GM18508 (cell line): ENCODE measurements at regions not wholly inside any gene's neighbourhood (a gene's known extent, or its start where the extent isn't known, plus 50 kb on each side); places are given as distances from the start of the nearest gene placed in this dataset.

Experiments used
- ATAC-seq: cut with Tn5 transposase; IDR thresholded peaks from one replicate; pipeline ENCODE4 v1.9.1; 2021; ENCODE audit warnings: moderate number of reproducible peaks; ENCODE audit not compliant: insufficient read depth, unreplicated experiment

DNA sequence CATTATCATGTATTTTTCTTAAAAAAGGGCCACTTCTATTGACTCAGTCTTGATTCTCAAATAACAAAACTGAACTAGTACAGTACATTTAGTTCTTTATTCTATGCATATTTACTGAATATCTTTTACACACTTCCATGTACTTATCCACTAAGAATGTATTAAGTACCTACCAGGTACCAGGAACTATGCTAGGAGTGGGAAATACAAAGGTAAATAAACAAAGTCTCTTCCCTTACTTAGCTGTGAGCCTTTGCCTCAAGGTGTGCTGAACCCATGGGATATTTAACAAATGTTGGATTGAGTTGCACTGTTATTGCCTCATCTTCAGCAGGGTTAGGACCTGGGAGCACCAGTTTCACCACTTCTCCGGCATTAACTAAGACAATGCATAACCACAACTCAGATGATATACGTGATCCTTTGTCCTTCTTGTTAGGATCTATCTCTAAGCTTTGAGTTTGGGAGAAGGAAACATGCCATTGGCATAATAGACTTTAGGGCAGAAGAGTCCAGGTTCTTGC is 533.9 kb downstream of the TFAP2B start:
- ATAC-seq, result no peak

- no peak for ATAC-seq
Observed at GRCh38 chr6:51360287-51360686, 541.6 kb downstream of the TFAP2B start.

- no peak for ATAC-seq
Observed at GRCh38 chr6:51365566-51365965, 546.9 kb downstream of the TFAP2B start.

GRCh38 chr6:51369485-51369884 is 550.8 kb downstream of the TFAP2B start:
- ATAC-seq, result no peak

DNA sequence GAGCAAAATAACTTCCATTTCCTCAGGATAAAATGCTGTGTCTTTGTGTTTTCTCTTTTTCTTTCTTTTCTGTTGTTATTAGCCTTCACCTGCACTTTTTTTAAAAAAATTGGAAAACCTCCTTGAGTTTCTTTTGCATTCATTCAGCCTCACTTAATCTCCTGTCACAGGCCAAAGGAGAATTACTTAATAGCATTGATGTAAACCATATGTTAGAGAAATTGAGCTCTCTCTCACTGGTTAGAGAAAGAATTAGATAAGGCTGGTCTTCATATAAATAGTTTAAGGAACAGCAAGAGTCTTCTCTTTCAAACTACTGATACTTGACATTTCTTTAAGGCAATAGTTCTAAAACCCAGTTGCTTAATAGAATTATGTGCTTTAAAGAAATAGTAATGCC is 564.2 kb downstream of the TFAP2B start:
- no peak for ATAC-seq

DNA sequence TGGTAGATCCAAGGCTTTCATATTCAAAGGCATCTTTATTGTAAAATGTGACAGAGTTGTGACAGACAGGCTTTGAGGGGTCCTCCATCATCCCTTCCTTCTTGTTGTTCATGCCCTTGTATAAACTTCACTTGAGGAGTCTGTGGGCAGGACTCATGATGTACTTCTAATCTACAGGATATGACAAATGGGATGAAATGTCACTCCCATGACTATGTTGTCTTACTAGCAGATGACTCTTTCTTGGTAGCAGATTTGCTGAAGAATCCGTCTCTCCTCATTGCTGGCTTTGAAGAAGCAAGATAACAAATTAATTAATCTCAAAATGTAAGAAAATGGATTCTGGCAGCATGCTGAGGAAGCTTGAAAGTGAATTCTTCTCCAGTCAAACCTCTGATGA is 566.1 kb downstream of the TFAP2B start:
- no peak for ATAC-seq

DNA sequence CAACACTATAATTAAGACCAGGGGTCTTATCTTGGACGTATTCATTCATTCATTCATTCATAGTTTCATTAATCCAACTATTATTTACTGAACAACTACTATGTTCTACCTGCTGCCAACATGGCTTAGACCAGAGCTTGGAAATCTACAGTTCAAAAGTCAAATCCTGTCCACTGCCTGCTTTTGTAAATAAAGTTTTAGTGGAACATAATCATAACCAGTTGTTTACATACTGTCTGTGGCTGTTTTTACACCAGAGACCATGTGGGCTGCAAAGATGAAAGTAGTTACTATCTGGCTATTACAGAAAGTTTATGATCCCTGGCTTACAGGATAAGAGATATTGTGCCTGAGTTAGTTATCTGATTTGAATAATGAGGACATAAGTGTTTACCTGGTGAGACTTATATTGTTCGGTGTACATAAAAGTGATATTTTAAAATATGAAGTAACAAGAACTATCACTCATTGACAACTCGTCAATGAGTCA is 567.7 kb downstream of the TFAP2B start:
- no peak for ATAC-seq

DNA sequence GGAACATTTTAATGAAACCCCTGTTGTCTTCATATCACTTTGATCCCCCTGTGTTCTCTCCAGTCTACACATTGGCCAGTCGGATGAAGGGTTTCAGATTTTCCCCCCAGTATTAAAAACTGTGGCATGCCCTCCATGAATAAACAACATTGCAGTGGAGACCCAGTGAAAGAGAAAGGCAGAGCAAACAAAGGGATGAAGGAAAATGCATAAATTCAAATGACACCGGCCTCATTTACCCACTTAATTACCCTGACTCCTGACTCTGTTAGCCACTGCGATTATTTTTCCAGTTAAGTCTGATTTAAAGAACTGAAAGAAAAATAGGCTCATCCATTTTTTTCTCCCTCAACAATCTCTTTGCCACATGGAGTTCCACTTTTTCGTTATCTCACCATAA is 569.2 kb downstream of the TFAP2B start:
- no peak for ATAC-seq

GRCh38 chr6:51394061-51394460 is 575.4 kb downstream of the TFAP2B start:
- no peak for ATAC-seq

- ATAC-seq, result peak; percentile 81
Observed at GRCh38 chr6:51396583-51396982, 577.9 kb downstream of the TFAP2B start.

DNA sequence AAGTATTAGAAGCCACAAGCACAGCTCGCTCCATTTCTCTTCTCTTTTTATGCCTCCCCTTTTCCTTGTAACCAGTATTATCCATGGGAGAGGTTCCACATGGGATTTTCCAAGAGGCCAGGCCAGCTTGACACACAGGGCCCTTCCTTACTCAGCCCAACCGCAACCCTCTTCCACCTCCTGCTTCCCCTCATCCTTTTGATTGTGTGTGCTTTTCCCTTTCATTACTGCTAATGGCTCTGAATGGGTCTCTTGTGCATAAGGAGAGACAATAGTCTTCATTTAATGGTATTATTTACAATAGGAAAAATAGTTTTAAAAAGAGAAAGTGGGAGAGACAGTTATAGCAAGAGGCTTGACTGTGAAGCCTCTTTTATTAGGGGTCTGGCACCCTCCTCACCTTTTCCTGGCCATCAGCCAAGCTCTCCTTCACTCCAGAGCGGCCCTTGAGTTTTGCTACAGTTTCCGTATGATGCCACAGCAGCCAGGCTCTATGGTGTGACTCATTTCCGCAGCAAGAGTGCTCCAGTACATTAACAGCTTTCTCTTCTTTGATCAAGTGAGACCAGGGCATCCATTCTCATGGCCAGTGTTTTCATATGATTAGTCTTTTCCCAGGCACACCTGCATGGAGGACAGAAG is 579.5 kb downstream of the TFAP2B start:
- ATAC-seq, result no peak

GRCh38 chr6:51398793-51399192 is 580.1 kb downstream of the TFAP2B start:
- ATAC-seq, result no peak

DNA sequence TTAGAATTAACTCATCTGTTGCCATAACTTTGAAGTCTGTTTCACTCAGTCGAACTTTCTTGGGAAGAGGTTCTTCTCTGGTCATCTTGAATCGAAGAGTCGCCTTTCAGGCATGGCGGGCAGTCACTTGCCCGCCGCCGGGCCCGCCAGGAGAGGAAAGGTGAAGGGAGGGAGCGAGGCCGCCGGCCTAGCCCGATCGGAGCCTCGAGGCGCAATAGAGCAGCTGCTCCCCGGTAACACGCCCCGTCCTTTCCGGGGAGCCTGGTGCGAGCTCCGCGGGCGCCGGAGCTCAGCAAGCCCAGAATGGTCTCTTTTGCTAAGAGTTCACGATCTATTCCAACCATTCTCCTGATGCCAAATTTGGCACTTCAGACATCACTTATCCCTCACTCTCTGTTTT is 591.8 kb downstream of the TFAP2B start:
- no peak for ATAC-seq

DNA sequence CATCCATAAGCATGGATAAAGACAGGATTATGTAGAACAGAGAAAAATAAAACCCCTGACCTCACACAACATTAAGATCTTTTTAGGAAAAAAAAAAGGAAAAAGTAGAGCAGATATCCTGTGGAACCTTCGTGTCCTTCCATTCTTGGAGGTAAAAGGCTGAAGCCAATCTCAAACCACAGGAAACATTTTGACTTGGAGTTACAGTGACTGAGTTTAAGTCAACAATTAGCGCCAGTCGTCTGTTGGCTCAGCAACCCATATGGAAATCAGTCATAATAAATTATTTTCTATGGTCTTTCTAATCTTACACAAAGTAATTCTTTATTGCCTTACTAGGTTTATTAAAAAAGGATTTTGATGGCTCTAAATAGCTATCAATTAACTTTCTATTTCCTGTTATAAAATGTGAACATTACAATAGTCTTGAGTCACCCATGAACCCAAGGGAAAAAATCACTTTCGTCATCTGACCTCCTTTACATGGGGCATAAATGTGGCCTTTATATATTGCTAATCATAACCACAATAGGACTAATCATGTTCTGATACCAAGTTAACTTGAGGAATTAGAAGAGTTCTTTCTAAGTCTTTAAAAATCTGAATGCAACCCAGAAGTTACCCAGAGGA is 592.9 kb downstream of the TFAP2B start:
- ATAC-seq, result no peak

GRCh38 chr6:51414361-51414760 is 595.7 kb downstream of the TFAP2B start:
- ATAC-seq, result no peak

GRCh38 chr6:51415501-51415900 is 596.8 kb downstream of the TFAP2B start:
- ATAC-seq, result no peak

DNA sequence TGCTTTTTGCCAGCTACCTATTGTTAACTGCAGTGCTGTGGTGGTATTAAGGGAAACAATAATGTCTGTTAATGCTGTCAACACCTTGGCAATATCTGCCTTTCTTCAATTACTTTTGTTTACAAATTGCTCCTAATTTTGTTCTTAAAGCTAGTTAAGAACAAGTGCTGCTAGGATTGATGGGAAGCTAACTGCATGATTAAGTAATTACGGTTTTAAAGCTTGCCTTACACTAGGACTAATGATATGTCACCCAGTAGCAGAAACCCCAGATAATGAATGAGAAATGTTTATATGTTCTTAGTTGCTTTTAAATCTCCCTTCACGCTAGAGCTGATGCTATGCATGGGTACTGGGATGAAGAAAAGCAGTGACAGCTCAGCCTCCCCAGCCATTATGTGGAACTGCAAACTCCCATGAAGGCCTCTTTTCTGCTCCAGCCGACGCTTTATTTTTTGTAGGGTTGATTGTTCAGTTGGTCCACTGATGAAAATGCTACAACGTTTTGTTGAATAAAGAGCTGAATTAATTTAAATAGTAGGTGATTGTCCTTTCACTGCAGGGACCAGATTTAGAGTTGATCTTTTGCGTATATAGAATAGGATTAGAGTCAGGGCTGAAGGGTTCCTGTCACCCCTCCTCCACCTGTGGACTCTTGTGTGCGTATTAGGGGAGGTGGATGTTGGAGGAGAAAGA is 610.5 kb downstream of the TFAP2B start:
- ATAC-seq, result no peak

DNA sequence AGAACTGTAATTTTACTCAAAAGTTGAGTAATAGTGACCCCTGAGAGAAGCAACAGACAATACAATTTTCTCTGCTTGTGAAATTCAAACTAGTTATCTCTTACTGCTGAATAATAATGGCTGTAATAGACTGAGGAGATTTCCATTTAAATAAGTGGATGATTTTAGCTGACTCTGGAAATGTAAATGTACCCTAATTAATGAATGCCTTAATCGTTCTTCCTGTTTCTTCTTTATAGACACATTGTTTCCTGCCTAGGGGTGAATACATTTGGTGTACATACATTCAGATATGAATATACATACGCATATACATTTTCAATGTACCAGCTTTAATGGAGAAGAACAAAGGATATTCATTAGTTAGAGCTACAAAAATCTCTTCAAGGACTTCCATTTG is 611.9 kb downstream of the TFAP2B start:
- ATAC-seq, result no peak

DNA sequence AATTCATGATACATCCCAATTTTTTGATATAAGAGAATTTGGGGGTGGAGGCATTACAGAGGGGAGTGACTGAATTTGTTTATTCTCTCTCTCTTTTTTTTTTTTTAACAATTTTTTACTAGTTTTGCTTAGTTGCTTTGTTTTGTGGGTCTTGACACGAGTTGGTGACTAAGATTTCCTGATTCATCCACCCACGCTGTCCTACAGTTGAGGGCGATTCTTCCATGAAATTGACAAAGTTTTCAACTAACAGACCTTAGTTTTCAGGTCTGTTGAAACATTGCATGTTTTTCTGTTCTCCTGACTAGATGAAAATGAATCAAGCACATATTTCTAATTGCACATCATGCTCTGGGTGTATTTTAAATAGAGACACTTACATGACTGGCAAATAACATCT is 613.8 kb downstream of the TFAP2B start:
- no peak for ATAC-seq

- no peak for ATAC-seq
Observed at GRCh38 chr6:51450248-51450957, 631.7 kb downstream of the TFAP2B start.

- ATAC-seq, result no peak
Observed at GRCh38 chr6:51450958-51451357, 632.3 kb downstream of the TFAP2B start.
